ENCODE measurements at regions not wholly inside any gene's neighbourhood (a gene's known extent, or its start where the extent isn't known, plus 50 kb on each side); places are given as distances from the start of the nearest gene placed in this dataset.

- TF ChIP-seq CTCF (IDR thresholded peaks at IDR 0.05) (no peak), REST (IDR thresholded peaks at IDR 0.05; ENCODE audit: insufficient read depth in 1 of 2, low read depth in 2 of 2, low read length in 1 of 2) (no peak), POLR2AphosphoS5 (IDR thresholded peaks at IDR 0.05; ENCODE audit: low read depth, low read length) (no peak), SIN3A (IDR thresholded peaks at IDR 0.05; ENCODE audit: borderline replicate concordance, insufficient read depth, low read depth, low read length) (no peak)
Measured at GRCh38 chr15:48040166-48040817, 80.5 kb upstream of the SLC24A5 start.
